Omental fat pad (tissue), 3 donors: ENCODE measurements at regions not wholly inside any gene's neighbourhood (a gene's known extent, or its start where the extent isn't known, plus 50 kb on each side); places are given as distances from the start of the nearest gene placed in this dataset.
"Not testable (repeated sequence)": the region's sequence is repeated elsewhere in the genome, so short reads cannot be mapped to it uniquely, and the experiment has no call there.

Experiments used
- ATAC-seq: fragments of 150-250 bp; one replicate; pipeline ENCODE4 v1.9.1; 2016; ENCODE audit warnings: mild to moderate bottlenecking, moderate library complexity; ENCODE audit not compliant: low FRiP score
- DNase-seq: peaks from one replicate; pipeline ENCODE4 v3.0.0-alpha.2; 2019; ENCODE audit warnings: low spot score
- CTCF ChIP-seq, 3 donors: fragments of 450-650 bp; IDR thresholded peaks; one replicate each; pipeline ENCODE4 v1.5.1; 2016 to 2017; ENCODE audit warnings: antibody characterized with exemption in 3 of 3, mild to moderate bottlenecking in 3 of 3, moderate library complexity in 2 of 3

GRCh38 chr14:44609876-44610510 lies 102.9 kb upstream of the FSCB start:
- DNase-seq, result no peak
- no peak for TF ChIP-seq CTCF (IDR thresholded peaks at IDR 0.05)
- no peak for ATAC-seq

DNA sequence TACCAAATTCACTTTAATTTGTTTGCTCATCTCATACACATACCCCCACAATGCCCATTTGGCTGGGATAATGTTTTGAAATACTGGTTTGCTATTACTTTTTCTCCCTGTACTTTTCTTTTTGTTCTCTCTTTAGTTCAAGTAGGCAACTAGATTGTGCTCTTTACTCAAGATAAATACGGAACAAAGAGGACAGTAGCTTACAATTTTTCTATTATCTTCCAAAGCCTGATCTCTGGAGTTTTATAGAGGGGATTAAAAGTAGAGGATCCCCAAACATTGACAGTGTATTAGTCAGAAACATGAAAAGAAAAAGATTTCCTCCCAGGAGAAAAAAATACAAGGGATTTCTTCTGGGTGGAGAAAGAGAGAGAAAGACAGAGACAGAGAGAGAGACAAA lies 102.1 kb upstream of the FSCB start:
- no peak for ATAC-seq
- TF ChIP-seq CTCF (IDR thresholded peaks at IDR 0.05), result no peak
- no peak for DNase-seq

DNA sequence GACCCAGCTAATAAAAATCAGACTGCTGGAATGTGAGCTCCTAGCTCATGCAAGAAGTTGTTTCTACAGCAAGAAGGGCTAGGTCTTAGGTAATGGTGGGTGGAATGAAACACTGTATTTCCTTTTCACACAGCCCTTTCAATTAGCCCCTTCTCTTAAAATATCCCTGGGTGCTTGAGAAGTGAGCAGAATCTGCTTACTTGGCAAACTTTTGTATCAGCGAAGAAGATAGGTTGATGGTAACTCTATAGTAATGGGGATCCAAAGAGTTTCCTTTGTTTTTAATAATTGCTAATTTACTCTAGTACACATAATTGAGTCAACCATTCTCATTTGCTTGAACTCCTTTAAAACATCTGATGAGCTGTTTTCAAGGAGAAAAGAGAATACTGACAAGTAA lies 100.6 kb upstream of the FSCB start:
- ATAC-seq, result no peak
- DNase-seq, result no peak
- no peak for TF ChIP-seq CTCF (IDR thresholded peaks at IDR 0.05)

- ATAC-seq (no peak), DNase-seq (no peak)
- no peak for TF ChIP-seq CTCF (IDR thresholded peaks at IDR 0.05)
These were observed 99.5 kb upstream of the FSCB start for GRCh38 chr14:44606576-44606975.

GRCh38 chr14:44601266-44601665 lies 94.2 kb upstream of the FSCB start:
- not testable (repeated sequence) for ATAC-seq, DNase-seq

- ATAC-seq (no peak), DNase-seq (no peak)
- no peak for TF ChIP-seq CTCF (IDR thresholded peaks at IDR 0.05)
These were observed 82.1 kb upstream of the FSCB start for GRCh38 chr14:44589180-44589579.

DNA sequence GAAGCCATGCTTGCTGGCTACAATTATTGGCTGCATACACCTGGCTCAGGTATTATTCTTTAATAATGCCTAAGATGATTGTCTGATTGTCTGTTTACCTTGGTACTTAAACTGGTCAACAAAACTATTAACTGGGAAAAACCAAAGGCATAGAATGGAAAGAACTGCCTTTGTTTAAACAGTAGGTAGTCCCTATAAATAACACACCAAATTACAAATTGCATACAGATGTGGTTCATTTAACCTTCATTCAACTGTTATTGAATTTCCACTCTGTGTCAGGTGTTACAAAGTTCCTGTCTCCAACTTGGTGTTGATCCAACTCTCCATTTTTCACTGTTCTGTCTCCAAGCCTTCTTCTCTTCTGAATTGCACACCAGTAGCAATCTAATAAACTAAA lies 79.8 kb upstream of the FSCB start:
- no peak for TF ChIP-seq CTCF (IDR thresholded peaks at IDR 0.05)
- ATAC-seq (no peak), DNase-seq (no peak)

DNA sequence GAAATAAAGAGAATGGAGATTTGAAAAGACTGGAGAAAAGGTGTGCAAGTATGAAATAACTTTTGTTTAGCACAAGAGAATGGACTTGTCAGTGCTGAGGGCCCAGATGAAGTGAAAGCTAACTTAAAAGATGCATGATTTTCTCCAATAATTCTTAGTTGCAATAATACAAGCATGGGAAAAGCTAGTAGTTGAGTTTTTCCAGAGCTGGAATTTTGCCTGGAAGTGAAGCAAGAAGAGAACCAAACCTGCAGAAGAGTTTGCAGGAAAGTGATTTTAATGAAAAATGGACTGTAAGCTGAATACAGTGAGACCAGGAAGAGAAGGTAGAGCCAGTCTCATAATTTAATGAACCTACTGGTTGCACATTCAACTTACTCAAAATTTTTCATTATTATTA lies 69.3 kb upstream of the FSCB start:
- no peak for TF ChIP-seq CTCF (IDR thresholded peaks at IDR 0.05)
- ATAC-seq (no peak), DNase-seq (no peak)
